Left lung (tissue), 4 donors: ENCODE measurements at regions not wholly inside any gene's neighbourhood (a gene's known extent, or its start where the extent isn't known, plus 50 kb on each side); places are given as distances from the start of the nearest gene placed in this dataset.

Source experiments
- ATAC-seq: fragments of 200-7000 bp; cut with Tn5 transposase; one replicate; pipeline ENCODE4 v1.9.1; 2020; ENCODE audit warnings: moderate library complexity
- DNase-seq, 4 donors: peaks; one replicate each; pipeline ENCODE4 v3.0.0-alpha.2; 2013 to 2020
- H3K27ac ChIP-seq, 2 donors: fragments of 200-600 bp; sonication (generic) in 1 of 2; one replicate each; pipeline versions ENCODE4 v1.5.0 to v1.8.0; 2020 to 2021
- H3K27me3 ChIP-seq, 2 donors: fragments of 200-600 bp; sonication (generic) in 1 of 2; one replicate each; pipeline versions ENCODE4 v1.5.0 to v1.8.0; 2020 to 2021
- H3K36me3 ChIP-seq, 2 donors: fragments of 200-600 bp; sonication (generic) in 1 of 2; one replicate each; pipeline versions ENCODE4 v1.5.0 to v1.8.0; 2020 to 2021
- H3K4me1 ChIP-seq, 2 donors: fragments of 200-600 bp; one replicate each; pipeline ENCODE4 v1.8.0; 2021
- H3K4me3 ChIP-seq, 2 donors: fragments of 200-600 bp; sonication (generic) in 1 of 2; one replicate each; pipeline versions ENCODE4 v1.5.0 to v1.8.0; 2020 to 2021; ENCODE audit warnings: mild to moderate bottlenecking in 1 of 2
- H3K9me3 ChIP-seq, 2 donors: fragments of 200-600 bp; sonication (generic) in 1 of 2; one replicate each; pipeline versions ENCODE4 v1.5.0 to v1.8.0; 2020 to 2021
- CTCF ChIP-seq, 2 donors: fragments of 200-600 bp; sonication (generic) in 1 of 2; IDR thresholded peaks; one replicate each; pipeline versions ENCODE4 v1.5.0 to v1.8.0; 2021; ENCODE audit warnings: antibody characterized with exemption in 2 of 2
- intact Hi-C, 2 donors: fragments of 100-400 bp; cut with DNase I; formaldehyde crosslinking; loops; one replicate each; pipeline versions ENCODE4 v1.11.2 to v1.14.2; 2022
- donor health status: DM: no; HTN: yes; CAD: no.
- donor health status: DM: no; HTN: no; CAD: no.

- peaks cover 0 to 6% of the 10 kb centered on the region in 2 donors for H3K9me3 ChIP-seq
- H3K4me1 ChIP-seq = peaks cover 5 to 36% of the 10 kb centered on the region in 2 donors
- no peak overlapping the region for H3K4me3 ChIP-seq
- intact Hi-C loops = no loop called here
- no peaks in the 10 kb centered on the region for H3K27me3 ChIP-seq
- H3K27ac ChIP-seq = no peak overlapping the region
- no peaks in the 10 kb centered on the region for H3K36me3 ChIP-seq
- DNase-seq (peak in 1 of 4 donors; percentile 39), ATAC-seq (no peak)
- TF ChIP-seq CTCF (IDR thresholded peaks at IDR 0.05) = no peak
Measured at GRCh38 chr12:124706363-124706762, 139.0 kb upstream of the NCOR2 start.

- Histone ChIP-seq H3K27ac (no peak overlapping the region), H3K27me3 (no peaks in the 10 kb centered on the region), H3K36me3 (no peaks in the 10 kb centered on the region), H3K9me3 (peaks cover 0 to 6% of the 10 kb centered on the region in 2 donors), H3K4me3 (no peak overlapping the region), H3K4me1 (peaks cover 12 to 43% of the 10 kb centered on the region in 2 donors)
- intact Hi-C loops = no loop called here
- ATAC-seq (peak; percentile 14), DNase-seq (peak in 1 of 4 donors; percentile 68)
- no peak for TF ChIP-seq CTCF (IDR thresholded peaks at IDR 0.05)
Measured at GRCh38 chr12:124705545-124706138, 138.2 kb upstream of the NCOR2 start.

GRCh38 chr12:124704619-124705018 is 137.2 kb upstream of the NCOR2 start:
- no peak overlapping the region for H3K4me3 ChIP-seq
- H3K9me3 ChIP-seq = peaks cover 0 to 6% of the 10 kb centered on the region in 2 donors
- H3K27ac ChIP-seq = peak overlapping the region; percentile 50 to 65
- no peaks in the 10 kb centered on the region for H3K27me3 ChIP-seq
- peaks cover 18 to 37% of the 10 kb centered on the region in 2 donors for H3K4me1 ChIP-seq
- H3K36me3 ChIP-seq = no peaks in the 10 kb centered on the region
- no peak for TF ChIP-seq CTCF (IDR thresholded peaks at IDR 0.05)
- no peak for ATAC-seq
- DNase-seq = peak in 1 of 4 donors; percentile 34
- intact Hi-C loops = no loop called here

GRCh38 chr12:124703856-124704255 is 136.4 kb upstream of the NCOR2 start:
- no peak for TF ChIP-seq CTCF (IDR thresholded peaks at IDR 0.05)
- Histone ChIP-seq H3K4me3 (no peak overlapping the region), H3K9me3 (peaks cover 0 to 6% of the 10 kb centered on the region in 2 donors), H3K36me3 (no peaks in the 10 kb centered on the region), H3K27ac (peak overlapping the region; percentile 50 to 65), H3K27me3 (no peaks in the 10 kb centered on the region), H3K4me1 (peaks cover 18 to 37% of the 10 kb centered on the region in 2 donors)
- DNase-seq (peak in 1 of 4 donors; percentile 84), ATAC-seq (peak; percentile 6)
- intact Hi-C loops = no loop called here

- no peak for ATAC-seq
- no peaks in the 10 kb centered on the region for H3K36me3 ChIP-seq
- H3K27me3 ChIP-seq = no peaks in the 10 kb centered on the region
- H3K4me1 ChIP-seq = peaks cover 18 to 37% of the 10 kb centered on the region in 2 donors
- TF ChIP-seq CTCF (IDR thresholded peaks at IDR 0.05) = no peak
- H3K4me3 ChIP-seq = no peak overlapping the region
- H3K9me3 ChIP-seq = peaks cover 0 to 2% of the 10 kb centered on the region in 2 donors
- intact Hi-C loops = no loop called here
- peak overlapping the region in 1 of 2 donors; percentile 46 for H3K27ac ChIP-seq
- no peak for DNase-seq
Measured at GRCh38 chr12:124702736-124703135, 135.3 kb upstream of the NCOR2 start.
